Kidney (tissue), 13 donors: ENCODE measurements at regions not wholly inside any gene's neighbourhood (a gene's known extent, or its start where the extent isn't known, plus 50 kb on each side); places are given as distances from the start of the nearest gene placed in this dataset.
A peak's percentile ranks its signal among the peaks of the same experiment; 100 is the strongest.
"Not testable (repeated sequence)": the region's sequence is repeated elsewhere in the genome, so short reads cannot be mapped to it uniquely, and the experiment has no call there.

Source experiments
- DNase-seq, 5 donors: peaks; one replicate each; pipeline ENCODE4 v3.0.0-alpha.2; 2013 to 2020
- FAIRE-seq: peaks from 2 replicates; lab custom pipeline; 2012; peaks lifted over from hg19 to GRCh38; lab: Jason Lieb, UNC
- H3K27ac ChIP-seq, 2 donors: one replicate each; pipeline ENCODE4 v1.7.0; 2013; ENCODE audit warnings: low read depth in 2 of 2, low read length in 2 of 2, inconsistent platforms in 1 of 2
- H3K27me3 ChIP-seq: one replicate; pipeline ENCODE4 v1.7.1; 2013; ENCODE audit warnings: low read length, inconsistent platforms; ENCODE audit not compliant: control insufficient read depth, insufficient read depth
- H3K36me3 ChIP-seq, 3 donors: one replicate each; pipeline versions ENCODE4 v1.7.0 to v1.7.1; 2013; ENCODE audit warnings: low read length in 3 of 3, control low read depth in 1 of 3, inconsistent platforms in 1 of 3; ENCODE audit not compliant: insufficient read depth in 3 of 3, control insufficient read depth in 2 of 3
- H3K4me1 ChIP-seq, 3 donors: one replicate each; pipeline versions ENCODE4 v1.7.0 to v1.7.1; 2013; ENCODE audit warnings: low read length in 3 of 3, inconsistent platforms in 1 of 3, low read depth in 1 of 3; ENCODE audit not compliant: control insufficient read depth in 2 of 3, insufficient read depth in 2 of 3
- H3K4me3 ChIP-seq, 3 donors: one replicate each; pipeline versions ENCODE4 v1.7.0 to v1.8.1; 2013; ENCODE audit warnings: low read length in 3 of 3, control low read depth in 1 of 3, inconsistent platforms in 1 of 3
- H3K9ac ChIP-seq, 3 donors: one replicate each; pipeline versions ENCODE4 v1.7.0 to v1.7.1; 2013; ENCODE audit warnings: low read length in 3 of 3, control low read depth in 1 of 3, inconsistent platforms in 1 of 3
- H3K9me3 ChIP-seq, 3 donors: one replicate each; pipeline versions ENCODE4 v1.7.0 to v1.7.1; 2013; ENCODE audit warnings: low read length in 3 of 3, control low read depth in 1 of 3, inconsistent platforms in 1 of 3; ENCODE audit not compliant: control insufficient read depth in 2 of 3, insufficient read depth in 1 of 3
- CTCF ChIP-seq: IDR thresholded peaks from 3 replicates; pipeline ENCODE4 v1.5.1; 2012; ENCODE audit warnings: mild to moderate bottlenecking, moderate library complexity, borderline replicate concordance; ENCODE audit not compliant: insufficient read depth; ENCODE audit errors: extremely low read depth
- intact Hi-C: fragments of 100-400 bp; cut with DNase I; formaldehyde crosslinking; loops from one replicate; pipeline ENCODE4 v1.11.1; 2022
- donor health status: control.
- donor health status: control.
- donor health status: control.
- donor health status: control.
- donor health status: control.
- donor health status: DM: yes; HTN: yes; CAD: no.
- donor health status: Normal renal cell carcinoma (clear cell type).

GRCh38 chr6:168169624-168170023 lies 90.6 kb upstream of the FRMD1 start:
- TF ChIP-seq CTCF, result no peak
- H3K36me3 ChIP-seq, result no peaks in the 10 kb centered on the region
- H3K4me1 ChIP-seq, result no peaks in the 10 kb centered on the region
- no peaks in the 10 kb centered on the region for H3K9me3 ChIP-seq
- DNase-seq, result no peak
- H3K9ac ChIP-seq, result no peak overlapping the region
- H3K27me3 ChIP-seq, result no peaks in the 10 kb centered on the region
- no peak overlapping the region for H3K4me3 ChIP-seq
- no peak for FAIRE-seq
- intact Hi-C loops, result no loop called here
- no peak overlapping the region for H3K27ac ChIP-seq

GRCh38 chr6:168168936-168169335 lies 89.9 kb upstream of the FRMD1 start:
- intact Hi-C loops, result not testable (repeated sequence)

GRCh38 chr6:168168330-168168729 lies 89.3 kb upstream of the FRMD1 start:
- H3K9ac ChIP-seq, intact Hi-C loops, FAIRE-seq: not testable (repeated sequence)

More at GRCh38 chr6:168168936-168169335, 89.9 kb upstream of the FRMD1 start:
- H3K4me1 ChIP-seq, H3K4me3 ChIP-seq, H3K9ac ChIP-seq, H3K27me3 ChIP-seq, H3K27ac ChIP-seq, FAIRE-seq, DNase-seq, H3K9me3 ChIP-seq, H3K36me3 ChIP-seq: not testable (repeated sequence)

GRCh38 chr6:168167431-168168315 lies 88.7 kb upstream of the FRMD1 start:
- Histone ChIP-seq H3K9ac (no peak overlapping the region), H3K27ac (no peak overlapping the region), H3K36me3 (no peaks in the 10 kb centered on the region), H3K9me3 (no peaks in the 10 kb centered on the region), H3K4me3 (no peak overlapping the region), H3K27me3 (no peaks in the 10 kb centered on the region), H3K4me1 (no peaks in the 10 kb centered on the region)
- peak in 2 of 5 donors; percentile 8 to 25 for DNase-seq
- intact Hi-C loops, result no loop called here
- TF ChIP-seq CTCF, result no peak
- no peak for FAIRE-seq

More at GRCh38 chr6:168168330-168168729, 89.3 kb upstream of the FRMD1 start:
- not testable (repeated sequence) for H3K27me3 ChIP-seq, H3K27ac ChIP-seq, H3K9me3 ChIP-seq, H3K36me3 ChIP-seq, H3K4me1 ChIP-seq, DNase-seq, H3K4me3 ChIP-seq
